HG03521 (cell line): ENCODE measurements at regions not wholly inside any gene's neighbourhood (a gene's known extent, or its start where the extent isn't known, plus 50 kb on each side); places are given as distances from the start of the nearest gene placed in this dataset.

Experiments
- ATAC-seq: cut with Tn5 transposase; IDR thresholded peaks from one replicate; pipeline ENCODE4 v1.9.1; 2021; ENCODE audit warnings: mild to moderate bottlenecking, moderate library complexity; ENCODE audit not compliant: unreplicated experiment

GRCh38 chr6:99867026-99867425 lies 127.0 kb downstream of the MCHR2 start:
- no peak for ATAC-seq

- peak; percentile 88 for ATAC-seq
Observed at GRCh38 chr6:99868074-99868702, 125.8 kb downstream of the MCHR2 start.
